Uterus (tissue), 3 donors: ENCODE measurements at regions not wholly inside any gene's neighbourhood (a gene's known extent, or its start where the extent isn't known, plus 50 kb on each side); places are given as distances from the start of the nearest gene placed in this dataset.

ENCODE experiments used
- DNase-seq, 2 donors: peaks; one replicate each; pipeline ENCODE4 v3.0.0-alpha.2; 2019 to 2020
- H3K27ac ChIP-seq, 2 donors: fragments of 200-600 bp; sonication (generic); 1 replicate in 1 of 2; 2 replicates in 1 of 2; pipeline ENCODE4 v1.5.1; 2016 to 2018
- H3K27me3 ChIP-seq, 2 donors: fragments of 200-600 bp; sonication (generic); one replicate each; pipeline ENCODE4 v1.5.1; 2018 to 2019; ENCODE audit warnings: control low read depth in 1 of 2
- H3K36me3 ChIP-seq, 2 donors: fragments of 200-600 bp; sonication (generic); one replicate each; pipeline ENCODE4 v1.5.1; 2019; ENCODE audit warnings: control low read depth in 1 of 2
- H3K4me1 ChIP-seq, 2 donors: fragments of 200-600 bp; sonication (generic); one replicate each; pipeline ENCODE4 v1.5.1; 2018 to 2019; ENCODE audit warnings: control low read depth in 1 of 2
- H3K4me3 ChIP-seq, 2 donors: fragments of 200-600 bp; sonication (generic); 1 replicate in 1 of 2; 2 replicates in 1 of 2; pipeline ENCODE4 v1.5.1; 2018 to 2019; ENCODE audit warnings: mild to moderate bottlenecking in 1 of 2
- H3K9me3 ChIP-seq, 2 donors: fragments of 200-600 bp; sonication (generic); one replicate each; pipeline ENCODE4 v1.5.1; 2019; ENCODE audit warnings: control low read depth in 1 of 2
- POLR2A ChIP-seq, 2 donors: fragments of 450-650 bp; IDR thresholded peaks; one replicate each; pipeline ENCODE4 v1.6.1; 2016; ENCODE audit warnings: antibody characterized with exemption in 2 of 2, mild to moderate bottlenecking in 1 of 2, moderate library complexity in 1 of 2
- intact Hi-C: fragments of 100-400 bp; cut with DNase I; formaldehyde crosslinking; loops from one replicate; pipeline ENCODE4 v1.15.1; 2023; ENCODE audit warnings: low total_unique reads
- TF ChIP-seq, protein P1 (sequence below), 4 experiments: fragments of 200-600 bp in 2 of 4; fragments of 450-650 bp in 2 of 4; sonication (generic) in 2 of 4; IDR thresholded peaks; one replicate each; pipeline ENCODE4 v1.5.1; 2016 to 2019; ENCODE audit warnings: antibody characterized with exemption in 4 of 4, mild to moderate bottlenecking in 2 of 4, moderate library complexity in 1 of 4
- donor health status: DM: yes; HTN: yes; CAD: no.

DNA sequence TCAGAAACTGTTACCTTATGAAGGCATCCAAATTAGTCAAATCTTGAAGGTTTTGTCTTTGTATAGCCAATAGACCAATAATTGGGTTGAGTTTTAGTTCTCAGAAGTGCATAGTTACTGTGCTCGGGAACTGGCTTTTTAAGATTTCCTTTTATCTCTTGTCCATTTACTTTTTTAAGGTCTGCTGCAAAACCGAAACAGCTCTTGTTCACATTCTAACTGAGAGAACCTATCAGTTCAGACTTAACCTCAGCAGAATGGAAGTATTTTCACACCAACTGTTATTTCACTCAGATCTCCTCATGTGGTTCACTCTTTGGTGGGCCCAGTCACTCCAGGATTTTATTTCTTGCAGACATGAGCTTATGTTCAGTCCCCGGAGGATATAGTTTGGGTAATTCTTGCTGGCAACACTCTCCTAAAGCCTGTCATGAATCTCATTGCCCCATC, 55.5 kb downstream of the TPBG start:
- no peak for TF ChIP-seq POLR2A (IDR thresholded peaks at IDR 0.05)
- TF ChIP-seq, protein P1, sequence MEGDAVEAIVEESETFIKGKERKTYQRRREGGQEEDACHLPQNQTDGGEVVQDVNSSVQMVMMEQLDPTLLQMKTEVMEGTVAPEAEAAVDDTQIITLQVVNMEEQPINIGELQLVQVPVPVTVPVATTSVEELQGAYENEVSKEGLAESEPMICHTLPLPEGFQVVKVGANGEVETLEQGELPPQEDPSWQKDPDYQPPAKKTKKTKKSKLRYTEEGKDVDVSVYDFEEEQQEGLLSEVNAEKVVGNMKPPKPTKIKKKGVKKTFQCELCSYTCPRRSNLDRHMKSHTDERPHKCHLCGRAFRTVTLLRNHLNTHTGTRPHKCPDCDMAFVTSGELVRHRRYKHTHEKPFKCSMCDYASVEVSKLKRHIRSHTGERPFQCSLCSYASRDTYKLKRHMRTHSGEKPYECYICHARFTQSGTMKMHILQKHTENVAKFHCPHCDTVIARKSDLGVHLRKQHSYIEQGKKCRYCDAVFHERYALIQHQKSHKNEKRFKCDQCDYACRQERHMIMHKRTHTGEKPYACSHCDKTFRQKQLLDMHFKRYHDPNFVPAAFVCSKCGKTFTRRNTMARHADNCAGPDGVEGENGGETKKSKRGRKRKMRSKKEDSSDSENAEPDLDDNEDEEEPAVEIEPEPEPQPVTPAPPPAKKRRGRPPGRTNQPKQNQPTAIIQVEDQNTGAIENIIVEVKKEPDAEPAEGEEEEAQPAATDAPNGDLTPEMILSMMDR (IDR thresholded peaks at IDR 0.05): no peak
- Histone ChIP-seq H3K4me1 (no peaks in the 10 kb centered on the region), H3K9me3 (no peaks in the 10 kb centered on the region), H3K27me3 (no peaks in the 10 kb centered on the region), H3K4me3 (no peak overlapping the region), H3K27ac (no peak overlapping the region), H3K36me3 (no peaks in the 10 kb centered on the region)
- no peak for DNase-seq
- intact Hi-C loops: no loop called here

DNA sequence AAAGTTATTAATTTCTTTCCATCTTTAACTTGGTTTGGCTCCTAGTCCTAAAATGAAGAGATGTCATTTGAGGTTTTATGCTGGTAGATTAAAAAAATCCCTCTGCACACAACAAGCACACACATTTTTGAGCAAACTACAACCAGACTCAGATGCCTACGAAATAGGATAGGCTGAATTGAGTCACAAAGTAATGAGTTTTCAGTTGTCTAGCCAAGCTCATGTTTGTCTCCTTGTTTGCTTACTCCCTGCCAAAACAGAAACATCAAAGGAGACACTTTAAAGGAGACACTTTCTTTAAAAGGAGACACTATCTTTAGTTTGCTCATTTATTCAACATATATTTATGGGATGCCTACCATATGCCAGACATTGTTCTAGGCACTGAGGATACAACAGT, 56.2 kb downstream of the TPBG start:
- TF ChIP-seq, protein P1 (IDR thresholded peaks at IDR 0.05): no peak
- TF ChIP-seq POLR2A (IDR thresholded peaks at IDR 0.05): no peak
- Histone ChIP-seq H3K4me3 (no peak overlapping the region), H3K36me3 (no peaks in the 10 kb centered on the region), H3K4me1 (no peaks in the 10 kb centered on the region), H3K9me3 (no peaks in the 10 kb centered on the region), H3K27ac (no peak overlapping the region), H3K27me3 (no peaks in the 10 kb centered on the region)
- intact Hi-C loops: no loop called here
- DNase-seq: no peak

DNA sequence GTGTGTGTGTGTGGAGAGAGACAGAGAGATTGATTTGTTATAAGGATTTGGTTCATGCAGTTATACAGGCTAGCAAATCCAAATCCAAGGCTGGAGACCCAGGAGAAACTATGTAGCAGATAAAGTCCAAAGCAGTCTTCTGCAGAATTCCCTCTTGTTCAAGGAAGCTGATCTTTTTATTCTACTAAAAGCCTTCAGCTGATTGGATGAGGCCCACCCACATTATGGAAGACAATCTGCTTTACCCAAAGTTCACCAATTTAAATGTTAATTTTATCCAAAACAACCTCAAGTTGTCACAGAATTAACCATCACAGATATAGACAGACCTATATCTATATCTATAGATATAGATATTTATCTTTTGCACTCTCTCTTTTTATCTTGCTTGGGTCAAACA, 67.0 kb downstream of the TPBG start:
- H3K4me3 ChIP-seq: no peak overlapping the region
- no peaks in the 10 kb centered on the region for H3K27me3 ChIP-seq
- no peaks in the 10 kb centered on the region for H3K36me3 ChIP-seq
- H3K27ac ChIP-seq: no peak overlapping the region
- no peaks in the 10 kb centered on the region for H3K9me3 ChIP-seq
- no peak for DNase-seq
- intact Hi-C loops: no loop called here
- TF ChIP-seq POLR2A (IDR thresholded peaks at IDR 0.05): no peak
- TF ChIP-seq, protein P1 (IDR thresholded peaks at IDR 0.05): no peak
- H3K4me1 ChIP-seq: no peaks in the 10 kb centered on the region

DNA sequence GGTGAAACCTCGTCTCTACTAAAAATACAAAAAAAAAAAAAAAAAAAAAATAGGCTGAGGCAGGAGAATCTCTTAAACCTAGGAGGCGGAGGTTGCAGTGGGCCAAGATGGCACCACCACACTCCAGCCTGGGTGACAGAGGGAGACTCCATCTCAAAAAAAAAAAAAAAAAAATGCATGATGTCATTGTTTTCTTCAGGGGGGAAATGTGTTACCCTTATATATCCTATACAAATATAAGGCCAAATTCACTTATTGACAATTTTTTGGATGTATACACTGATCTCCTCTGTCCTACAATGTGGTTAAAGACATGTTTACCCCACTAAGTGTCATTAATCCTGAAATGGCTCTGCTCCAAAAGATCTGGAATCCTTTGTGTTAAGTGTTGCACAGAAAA, 73.1 kb downstream of the TPBG start:
- Histone ChIP-seq H3K36me3 (no peaks in the 10 kb centered on the region), H3K9me3 (no peaks in the 10 kb centered on the region), H3K4me1 (no peaks in the 10 kb centered on the region), H3K4me3 (no peak overlapping the region), H3K27ac (no peak overlapping the region), H3K27me3 (no peaks in the 10 kb centered on the region)
- no peak for TF ChIP-seq POLR2A (IDR thresholded peaks at IDR 0.05)
- TF ChIP-seq, protein P1 (IDR thresholded peaks at IDR 0.05): no peak
- intact Hi-C loops: no loop called here
- no peak for DNase-seq

DNA sequence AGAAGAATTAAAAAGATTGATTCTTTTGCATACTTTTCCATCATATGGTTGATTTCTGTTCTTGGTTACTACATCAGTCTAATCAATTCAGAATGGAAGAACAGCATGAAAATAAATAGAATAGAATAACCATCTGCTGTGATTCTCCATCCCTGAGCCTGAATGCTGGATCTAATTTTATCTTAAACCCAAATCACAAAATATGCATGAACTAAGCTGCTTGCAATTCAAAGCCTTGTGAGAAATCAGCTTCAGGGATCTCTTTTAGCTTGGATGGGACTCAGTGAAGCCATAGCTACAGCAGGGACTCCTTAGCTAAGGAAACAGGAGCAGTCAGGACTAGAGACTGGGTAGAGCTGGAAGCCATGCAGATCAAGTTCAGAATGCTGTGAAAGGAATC, 74.1 kb downstream of the TPBG start:
- no peak for DNase-seq
- no peaks in the 10 kb centered on the region for H3K9me3 ChIP-seq
- no peaks in the 10 kb centered on the region for H3K36me3 ChIP-seq
- H3K27me3 ChIP-seq: no peaks in the 10 kb centered on the region
- intact Hi-C loops: no loop called here
- no peaks in the 10 kb centered on the region for H3K4me1 ChIP-seq
- no peak overlapping the region for H3K4me3 ChIP-seq
- TF ChIP-seq POLR2A (IDR thresholded peaks at IDR 0.05): no peak
- TF ChIP-seq, protein P1 (IDR thresholded peaks at IDR 0.05): no peak
- no peak overlapping the region for H3K27ac ChIP-seq
